HCEC 1CT (cell line): ENCODE measurements at regions not wholly inside any gene's neighbourhood (a gene's known extent, or its start where the extent isn't known, plus 50 kb on each side); places are given as distances from the start of the nearest gene placed in this dataset.
A peak's percentile ranks its signal among the peaks of the same experiment; 100 is the strongest.

ENCODE experiments used
- DNase-seq: peaks from one replicate; pipeline ENCODE4 v3.0.0-alpha.2; 2017

DNA sequence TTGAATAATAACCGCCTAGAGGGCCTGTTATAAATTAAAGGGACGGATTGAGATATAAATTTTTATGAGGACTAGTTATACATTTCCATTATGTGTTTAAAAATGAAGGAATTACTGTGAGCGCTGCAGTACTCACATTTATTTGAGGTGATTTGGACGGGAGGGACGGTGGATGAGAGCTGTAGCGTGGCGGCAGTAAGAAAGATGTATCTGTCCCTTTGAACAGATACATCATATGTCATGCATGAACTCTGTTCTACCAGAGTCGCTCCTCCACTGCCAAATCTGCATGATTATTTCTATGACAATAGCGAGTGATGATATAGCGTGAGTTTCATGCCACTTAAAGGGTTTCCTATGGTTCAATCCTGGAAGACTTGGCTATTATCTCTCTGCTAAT lies 538.8 kb downstream of the MCTP2 start:
- DNase-seq: no peak

DNA sequence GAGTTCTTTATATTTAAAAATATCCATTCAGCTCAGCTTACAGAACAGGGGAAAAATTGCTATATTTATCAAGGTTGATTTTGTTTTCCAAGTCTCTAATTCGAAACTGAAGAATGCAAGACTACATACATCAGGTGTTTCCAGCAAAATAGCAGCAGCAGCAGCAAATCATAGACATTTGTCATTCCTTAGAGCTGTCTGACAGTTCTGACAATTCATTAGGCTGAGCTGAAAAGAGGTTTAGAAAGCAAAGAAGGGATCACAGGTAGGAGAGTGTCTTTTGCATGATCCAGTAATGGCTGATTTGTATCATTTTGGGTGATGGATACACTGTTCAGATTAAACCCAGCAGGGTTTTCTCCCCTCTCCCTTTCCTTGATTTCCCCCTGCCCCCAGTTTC lies 545.7 kb downstream of the MCTP2 start:
- DNase-seq: no peak

DNA sequence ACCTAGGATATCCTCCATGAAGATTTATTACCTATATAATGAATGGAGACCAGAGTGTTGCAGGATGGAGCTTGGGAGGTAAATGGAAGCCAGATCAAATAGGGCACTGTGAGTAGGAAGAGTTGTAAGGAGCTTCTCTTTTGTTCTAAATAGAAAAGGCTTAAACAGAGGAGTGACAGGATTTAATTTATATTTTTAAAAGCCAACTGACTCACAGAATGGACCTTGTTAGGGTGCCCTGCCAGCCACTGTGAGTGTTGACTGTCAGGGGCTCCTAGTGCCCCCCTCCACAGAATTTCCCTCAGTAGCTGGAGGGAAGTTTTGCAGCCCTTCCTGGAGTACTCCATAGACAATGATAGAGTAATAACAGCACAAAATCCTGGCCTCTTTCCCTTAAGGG lies 547.5 kb downstream of the MCTP2 start:
- DNase-seq: no peak

DNA sequence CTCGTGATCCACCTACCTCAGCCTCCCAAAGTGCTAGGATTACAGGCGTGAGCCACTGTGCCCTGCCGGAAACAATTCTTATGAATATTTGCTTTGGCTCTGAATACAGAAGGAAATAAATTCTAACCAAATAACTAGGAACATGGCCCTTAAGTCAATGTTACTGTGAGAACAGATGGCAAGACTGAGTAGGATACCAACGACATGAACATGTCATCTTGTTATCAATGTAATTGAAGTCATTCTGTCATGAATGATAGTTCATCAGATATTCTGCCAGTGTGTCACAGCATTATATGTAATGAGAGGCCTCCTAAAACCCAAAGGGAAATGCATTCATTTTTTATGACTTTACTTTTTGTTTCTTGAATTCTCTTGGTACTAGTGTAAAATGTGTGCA lies 548.8 kb downstream of the MCTP2 start:
- no peak for DNase-seq

DNA sequence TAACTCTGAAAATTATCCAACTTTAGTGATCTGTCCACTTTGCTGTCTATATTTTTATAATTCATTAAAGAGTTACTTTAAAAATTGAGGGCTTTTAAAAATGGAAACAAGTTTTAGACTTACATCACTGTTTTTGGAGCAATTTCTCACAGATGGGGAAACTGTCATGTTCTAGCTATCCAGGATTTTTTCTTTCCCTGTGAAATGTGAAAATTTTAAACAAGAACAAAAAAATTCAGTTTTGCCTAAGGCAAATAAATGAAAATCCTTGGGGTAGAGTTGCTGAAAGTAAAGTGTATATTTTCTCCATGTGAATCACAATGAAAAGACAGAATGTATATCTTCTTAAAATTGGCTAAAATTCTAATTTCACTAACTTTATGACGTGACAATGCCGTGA lies 553.7 kb downstream of the MCTP2 start:
- no peak for DNase-seq

DNA sequence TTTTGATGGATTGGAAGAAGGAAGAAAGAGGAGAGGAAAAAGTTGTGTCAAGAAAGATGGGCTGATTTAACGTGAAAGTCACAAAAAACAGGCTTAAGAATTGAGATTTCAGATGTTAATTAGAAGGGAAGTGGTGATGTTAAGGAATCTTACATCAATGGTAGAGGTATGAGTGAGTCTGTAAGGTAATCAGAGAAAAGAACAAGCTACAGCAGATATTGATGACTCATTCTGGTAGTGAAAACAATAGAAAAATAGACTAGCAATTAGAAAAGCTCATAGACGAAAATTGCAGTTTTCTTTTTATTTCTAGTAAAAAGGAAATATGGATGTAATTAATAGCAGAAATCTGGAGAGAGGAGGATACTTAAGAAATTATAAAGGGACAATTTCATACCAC lies 559.6 kb downstream of the MCTP2 start:
- no peak for DNase-seq

DNA sequence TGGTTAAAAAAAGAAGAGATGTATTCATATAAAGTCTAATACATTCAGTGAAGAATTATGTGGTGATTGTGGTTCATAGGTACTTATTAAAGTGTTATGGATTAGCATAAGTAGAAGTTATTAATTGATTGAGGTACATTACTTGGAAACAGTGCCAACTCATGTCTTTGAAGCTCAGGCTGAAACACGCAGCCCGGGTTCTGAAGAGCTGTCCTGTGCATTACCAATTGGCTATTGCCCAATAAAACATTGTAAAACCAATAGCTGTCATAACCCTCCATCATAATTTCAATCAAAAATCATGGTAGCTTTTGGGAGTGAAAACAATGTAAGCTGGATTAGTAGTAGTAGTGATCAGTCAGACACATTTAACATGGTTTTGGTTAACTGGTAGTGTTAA lies 560.1 kb downstream of the MCTP2 start:
- no peak for DNase-seq

DNA sequence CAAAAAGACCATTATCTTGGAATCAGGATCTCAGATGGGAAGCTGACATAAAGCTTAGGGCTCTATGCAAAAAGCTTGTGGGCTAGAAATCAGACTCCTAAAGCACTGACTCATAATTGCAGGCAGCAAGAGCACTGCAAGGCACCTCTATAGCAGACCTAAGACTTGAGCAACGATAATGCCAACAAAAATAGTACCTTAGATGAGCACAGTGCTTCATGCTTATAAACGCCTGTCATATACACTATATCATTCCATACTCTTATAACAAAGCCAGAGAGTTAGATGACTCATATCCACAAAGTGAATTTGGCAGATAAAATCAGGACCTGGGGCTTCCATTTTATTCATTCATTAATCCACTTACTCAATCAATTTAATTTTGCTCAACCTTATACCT lies 560.8 kb downstream of the MCTP2 start:
- peak; percentile 52 for DNase-seq

DNA sequence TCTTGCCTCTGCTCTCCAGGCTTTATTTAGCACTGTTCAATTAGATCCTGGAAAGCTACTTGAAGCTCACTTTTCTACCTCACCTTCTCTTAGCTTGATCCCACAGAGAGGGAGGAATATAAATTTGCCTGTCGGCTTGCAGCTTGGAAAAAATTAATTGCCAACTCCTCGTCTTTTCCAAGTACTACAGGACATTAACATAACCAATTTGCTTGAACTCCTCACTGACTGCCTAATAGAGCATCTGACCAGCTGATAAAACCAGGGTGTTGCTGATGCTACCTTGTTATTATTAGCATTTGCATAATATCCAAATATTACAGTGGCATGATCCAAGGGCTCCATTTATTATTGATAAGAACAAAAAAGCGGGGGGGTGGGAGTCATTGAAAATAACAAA lies 561.8 kb downstream of the MCTP2 start:
- no peak for DNase-seq

DNA sequence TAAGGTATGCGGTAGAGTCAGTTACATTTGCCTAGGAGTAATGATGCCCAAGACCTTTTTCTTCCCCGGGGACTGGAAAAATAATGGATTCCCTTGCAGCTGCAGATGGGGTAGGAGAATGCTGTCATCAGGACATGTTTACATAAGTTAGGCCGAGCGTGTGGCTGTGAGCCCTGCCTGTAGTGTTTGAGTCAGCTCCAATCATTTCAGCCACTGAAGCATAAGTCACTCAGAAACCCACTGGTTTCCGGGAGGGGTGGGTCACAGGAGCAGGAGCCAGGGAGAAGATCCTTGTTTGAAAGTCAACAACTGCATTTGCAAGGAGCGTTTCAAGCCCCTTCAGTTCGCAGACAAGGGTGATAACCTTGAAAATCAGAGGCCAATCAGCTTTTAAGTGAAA lies 562.3 kb downstream of the MCTP2 start:
- peak; percentile 69 for DNase-seq

DNA sequence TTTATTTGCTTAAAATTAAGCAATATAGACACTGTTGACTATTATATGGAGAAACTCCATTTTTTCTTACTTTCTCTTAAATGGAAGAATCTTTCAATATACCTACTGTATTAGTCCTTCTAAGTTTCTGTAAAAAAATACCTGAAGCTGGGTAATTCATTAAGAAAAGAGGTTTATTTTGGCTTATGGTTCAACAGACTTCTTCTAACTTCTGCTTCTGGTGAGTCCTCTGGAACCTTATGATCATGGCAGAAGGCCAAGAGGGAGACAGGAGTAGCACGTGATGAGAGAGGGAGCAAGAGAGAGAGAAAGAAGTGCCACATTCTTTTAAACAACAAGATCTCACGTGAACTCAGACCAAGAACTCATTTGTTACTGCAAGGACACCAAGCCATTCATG lies 573.3 kb downstream of the MCTP2 start:
- DNase-seq: no peak

DNA sequence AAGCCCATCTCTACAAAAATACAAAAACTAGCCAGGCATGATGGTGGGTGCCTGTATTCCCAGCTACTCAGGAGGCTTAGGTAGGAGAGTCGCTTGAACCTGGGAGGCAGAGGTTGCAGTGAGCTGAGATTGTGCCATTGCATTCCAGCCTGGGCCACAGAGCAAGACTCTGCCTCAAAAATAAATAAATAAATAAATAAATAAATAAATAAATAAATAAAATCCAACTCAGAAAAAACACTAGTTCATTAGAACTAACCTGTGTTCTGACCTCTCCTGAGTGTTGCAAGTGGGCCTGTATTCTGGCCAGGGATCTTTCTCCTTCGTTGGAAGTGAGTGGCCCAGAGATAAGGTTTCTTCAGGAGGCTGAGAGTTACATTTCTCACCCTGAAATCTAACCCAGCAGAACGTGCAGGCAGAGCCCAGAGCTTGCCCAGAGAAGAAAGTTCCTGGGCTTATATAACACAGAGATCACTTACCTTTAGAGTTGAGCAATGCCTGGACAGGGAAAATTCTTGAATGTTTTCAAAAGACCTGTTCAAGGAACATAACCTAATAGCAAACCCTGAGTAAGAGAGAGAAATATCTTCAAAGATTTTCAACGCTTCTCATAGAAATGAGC lies 583.9 kb downstream of the MCTP2 start:
- no peak for DNase-seq

DNA sequence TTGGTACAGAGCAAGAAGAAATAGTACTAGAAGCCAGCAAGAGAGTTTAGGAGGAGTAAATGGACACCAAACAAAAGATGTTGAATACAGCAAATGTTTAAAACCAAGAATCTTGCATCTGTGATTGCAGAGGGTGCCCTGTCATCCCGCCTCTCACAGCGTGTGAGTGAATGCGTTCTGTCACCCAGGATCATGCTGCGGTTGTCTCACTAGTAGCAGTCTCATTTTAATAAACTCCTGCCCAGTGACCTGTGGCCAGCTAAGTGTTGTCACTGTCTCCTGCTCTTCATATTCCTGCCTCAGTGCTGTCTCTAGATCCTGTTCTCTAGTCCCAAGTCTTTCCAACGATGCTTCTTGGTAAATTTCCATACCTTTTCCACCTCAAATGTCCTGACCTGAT lies 584.6 kb downstream of the MCTP2 start:
- DNase-seq: no peak

DNA sequence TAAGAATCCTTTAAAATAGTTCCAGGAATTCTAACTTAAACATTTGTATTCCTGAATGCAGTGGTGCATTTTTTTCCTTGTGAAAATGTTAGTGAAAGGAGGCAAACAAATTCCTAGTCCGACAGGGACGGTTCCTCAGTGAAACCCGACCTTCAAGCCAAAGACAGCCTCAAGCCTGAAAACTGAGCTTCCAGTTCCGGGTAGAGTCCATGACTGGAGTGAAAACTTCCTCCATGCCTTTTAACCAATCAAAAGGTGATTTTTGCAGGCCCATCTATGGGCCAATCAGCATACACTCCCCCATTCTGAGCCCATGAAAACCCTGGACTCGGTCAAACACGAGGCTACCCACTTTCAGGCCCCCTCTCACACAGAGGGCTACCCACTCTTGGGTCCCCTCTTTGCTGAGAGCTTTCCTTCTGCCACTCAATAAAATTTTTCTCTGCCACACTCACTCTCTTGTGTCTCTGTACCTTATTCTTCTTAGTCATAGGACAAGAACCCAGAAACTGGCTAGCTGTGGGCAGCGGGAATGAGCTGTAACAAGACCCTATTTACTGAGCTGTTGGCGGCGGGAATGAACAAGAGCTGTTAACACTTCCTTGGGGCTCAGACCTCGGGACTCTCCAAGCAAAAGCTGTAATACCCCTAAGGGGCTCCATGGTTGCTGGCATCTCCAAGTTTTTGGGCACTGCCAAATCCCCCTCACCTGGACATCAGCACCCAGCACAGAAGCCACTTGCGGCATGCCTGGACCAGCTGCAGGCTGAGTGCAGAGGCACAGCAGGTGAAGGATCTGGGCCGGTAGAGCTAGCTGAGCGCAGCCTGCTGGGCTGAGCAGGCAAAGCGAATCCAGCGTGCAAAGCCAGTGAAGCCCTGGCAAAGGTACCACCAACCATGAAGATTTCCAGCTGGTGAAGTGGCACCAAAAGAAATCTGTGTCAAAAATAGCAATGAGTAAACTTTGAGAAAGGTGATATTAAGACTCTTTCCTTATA lies 598.8 kb downstream of the MCTP2 start:
- no peak for DNase-seq

DNA sequence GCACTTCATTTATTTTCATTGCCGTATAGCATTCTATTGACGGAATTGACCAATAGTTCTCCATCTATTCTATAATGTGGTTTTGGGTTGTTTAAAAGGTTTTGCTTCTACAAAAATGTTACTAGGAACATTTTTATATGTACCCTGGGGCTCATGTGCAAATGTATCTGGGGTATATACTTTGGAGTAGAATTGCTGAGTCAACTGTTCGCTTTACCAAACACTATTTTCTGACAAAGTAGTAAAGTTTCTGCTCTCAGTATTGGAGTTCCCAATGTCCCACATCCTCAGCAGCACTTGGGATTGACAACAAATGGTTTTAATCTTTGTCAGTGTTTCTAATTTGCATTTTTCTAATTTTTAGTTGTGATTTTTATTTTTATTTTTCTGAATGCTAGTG lies 602.6 kb downstream of the MCTP2 start:
- no peak for DNase-seq

DNA sequence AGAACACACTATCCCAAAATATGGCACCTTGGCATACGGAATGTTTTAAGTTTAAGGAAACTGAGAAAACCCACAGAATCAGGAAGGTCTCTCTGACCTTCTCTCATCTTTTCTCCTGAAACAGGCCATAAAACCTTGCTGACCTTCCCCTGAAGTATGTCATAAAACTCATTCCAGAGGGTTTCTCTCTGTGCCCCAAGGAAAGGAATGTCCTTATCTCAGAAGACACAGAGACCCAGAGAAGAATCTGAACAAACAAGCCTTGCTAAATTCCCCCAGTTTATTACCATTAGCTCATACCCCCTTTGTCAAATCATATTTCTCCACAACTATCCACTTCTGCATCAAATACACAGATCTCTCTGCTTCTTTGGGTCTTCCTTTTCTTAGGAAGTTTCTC lies 603.1 kb downstream of the MCTP2 start:
- DNase-seq: no peak

DNA sequence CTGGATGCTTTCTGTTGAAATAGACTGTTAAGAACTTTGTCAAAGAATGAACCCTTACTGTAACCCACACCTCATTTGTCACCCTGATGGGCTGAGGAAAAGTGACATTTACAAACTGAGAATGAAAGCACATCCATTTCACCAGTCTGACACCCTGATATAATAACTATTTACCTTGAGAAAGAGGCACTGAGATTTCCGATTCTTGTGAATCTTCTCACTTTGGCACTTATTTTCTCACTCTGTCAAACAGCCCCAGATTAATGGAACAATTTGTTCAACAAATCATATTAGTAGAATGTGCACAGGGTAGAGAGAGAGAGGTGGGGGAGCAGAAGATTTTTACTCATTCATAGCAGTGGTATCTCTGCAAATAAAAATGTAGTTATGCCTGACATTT lies 606.9 kb downstream of the MCTP2 start:
- DNase-seq: no peak

DNA sequence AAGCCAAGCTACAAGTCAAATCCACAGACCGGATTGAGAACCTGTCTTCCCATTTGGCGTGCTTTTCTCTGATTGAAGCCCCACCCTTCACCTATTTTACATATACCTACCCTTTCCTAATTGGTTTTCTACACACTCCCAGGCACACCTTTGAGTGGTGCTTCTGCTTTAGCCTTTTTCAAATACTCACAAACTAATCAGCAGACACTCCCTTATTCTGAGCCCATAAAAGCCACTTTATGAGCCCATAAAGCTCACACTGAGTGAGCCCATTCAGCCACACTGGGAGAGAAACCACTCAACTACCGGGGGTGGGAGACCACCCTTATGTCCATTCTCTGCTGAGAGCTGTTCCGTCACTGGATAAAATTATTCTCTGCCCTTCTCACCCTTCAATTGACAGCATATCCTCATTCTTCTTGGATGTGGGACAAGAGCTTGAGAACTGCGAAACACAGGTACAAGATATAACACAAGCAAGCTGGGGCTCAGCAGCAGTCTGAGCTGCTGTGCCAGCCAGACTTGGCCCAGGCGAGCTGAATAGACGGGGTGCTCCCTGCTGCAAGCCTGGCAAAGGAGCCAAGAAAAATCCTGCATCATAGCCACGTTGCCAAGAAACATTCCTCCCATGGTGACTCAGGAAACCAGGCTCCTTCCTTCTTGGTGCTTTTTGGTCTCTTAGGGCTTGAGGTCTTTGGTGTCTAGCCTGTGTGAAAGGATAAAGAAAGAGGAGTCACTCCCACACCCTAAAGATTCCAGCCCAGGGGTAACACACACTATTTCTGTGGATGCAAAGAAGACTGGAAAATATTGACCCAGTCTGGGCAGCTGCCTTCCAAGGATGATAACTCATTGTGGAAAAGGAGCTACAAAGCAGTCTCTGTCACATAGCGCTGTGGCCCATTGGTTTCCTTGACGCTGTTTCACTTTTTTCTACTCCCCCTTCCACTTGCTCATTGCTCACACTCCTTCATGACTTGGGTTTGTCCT lies 609.7 kb downstream of the MCTP2 start:
- DNase-seq: peak; percentile 38

DNA sequence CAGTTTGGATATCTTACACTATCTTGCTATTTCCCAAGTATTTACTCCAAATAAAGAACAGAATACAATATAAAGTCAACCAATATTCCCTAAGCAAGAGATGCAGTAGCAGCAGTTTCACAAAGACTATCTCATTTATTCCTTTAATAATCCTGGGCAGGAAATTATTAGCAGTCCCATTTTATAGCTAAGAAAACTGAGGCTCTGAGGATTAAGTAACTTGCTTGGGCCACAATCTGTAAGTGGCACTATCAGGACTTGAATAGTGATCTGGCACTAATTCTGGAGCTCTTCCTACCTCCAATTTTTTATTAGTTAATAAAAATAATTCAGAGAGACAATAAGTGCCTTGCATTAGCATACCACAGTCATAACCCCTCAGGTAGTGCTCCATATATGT lies 611.7 kb downstream of the MCTP2 start:
- no peak for DNase-seq

DNA sequence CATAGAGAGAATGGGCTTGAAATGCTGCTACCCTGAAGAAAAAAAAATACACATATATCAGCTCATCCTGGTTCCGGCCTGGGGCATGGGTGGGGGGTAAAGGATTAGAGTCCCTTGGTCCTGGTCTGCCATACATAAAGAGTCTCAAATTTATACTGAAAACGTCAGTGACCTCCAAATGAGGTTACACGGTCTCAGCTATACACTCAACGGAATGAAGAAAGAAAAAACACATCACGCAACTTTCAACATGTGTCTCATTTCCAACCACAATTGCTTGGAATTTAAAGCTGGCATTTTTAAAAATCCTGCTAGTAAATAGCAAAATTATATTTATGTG lies 612.8 kb downstream of the MCTP2 start:
- no peak for DNase-seq

DNA sequence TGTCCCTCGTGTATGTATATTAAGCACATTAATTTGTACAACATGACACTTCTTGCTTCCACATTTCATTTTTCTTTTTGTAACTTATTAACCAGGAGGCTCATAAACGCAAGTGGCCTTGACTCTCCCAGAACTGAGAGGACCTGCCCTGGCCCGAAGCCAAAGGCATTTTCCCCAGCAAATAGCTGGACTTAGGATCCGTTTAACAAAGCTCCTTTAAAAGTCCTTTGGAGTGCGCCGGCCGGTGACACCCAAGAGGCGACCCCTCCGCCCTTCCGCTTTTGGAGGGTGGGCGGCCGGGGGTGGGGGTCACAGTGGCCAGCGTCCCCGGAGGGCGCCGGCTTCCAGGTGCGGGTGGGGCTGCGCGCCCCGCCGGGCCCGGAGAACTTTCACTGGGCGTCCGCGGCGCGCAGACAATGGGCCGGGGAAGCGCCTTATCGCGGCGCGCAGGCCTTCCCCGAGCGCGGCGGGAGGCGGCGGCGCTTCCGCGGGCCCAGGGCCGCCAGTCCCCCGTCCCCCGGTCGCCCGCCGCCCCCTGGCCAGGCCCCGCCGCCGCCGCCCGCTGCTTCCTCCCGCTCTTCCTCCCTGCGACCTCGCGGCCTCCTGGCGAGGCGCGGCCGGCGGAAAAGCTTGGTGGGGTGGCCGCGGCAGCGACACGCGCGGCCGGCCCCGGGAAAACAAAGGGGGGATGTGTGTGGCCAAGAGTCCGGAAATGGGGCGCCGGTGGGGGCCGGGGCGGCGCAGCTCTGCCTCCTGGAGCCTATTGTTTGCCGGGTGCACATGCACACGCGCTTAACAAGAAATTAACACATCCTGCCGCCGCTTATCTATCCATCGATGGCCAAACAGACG lies 613.4 kb downstream of the MCTP2 start:
- no peak for DNase-seq

DNA sequence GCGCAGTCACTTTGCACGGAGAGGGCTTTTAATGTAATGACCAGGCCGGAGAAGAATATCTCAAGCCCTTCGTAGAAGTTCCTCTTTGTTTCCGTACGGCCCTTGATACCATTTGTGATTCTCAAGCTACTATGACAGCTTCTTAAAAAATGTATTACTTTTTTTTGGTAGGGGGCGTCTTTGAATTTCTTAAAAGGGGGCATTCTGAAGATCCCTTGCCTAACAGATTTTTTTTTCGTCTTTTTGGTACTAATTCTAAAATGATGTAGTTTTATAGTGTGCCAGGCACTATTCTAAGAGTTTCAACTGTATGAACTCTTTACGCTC lies 614.0 kb downstream of the MCTP2 start:
- no peak for DNase-seq

DNA sequence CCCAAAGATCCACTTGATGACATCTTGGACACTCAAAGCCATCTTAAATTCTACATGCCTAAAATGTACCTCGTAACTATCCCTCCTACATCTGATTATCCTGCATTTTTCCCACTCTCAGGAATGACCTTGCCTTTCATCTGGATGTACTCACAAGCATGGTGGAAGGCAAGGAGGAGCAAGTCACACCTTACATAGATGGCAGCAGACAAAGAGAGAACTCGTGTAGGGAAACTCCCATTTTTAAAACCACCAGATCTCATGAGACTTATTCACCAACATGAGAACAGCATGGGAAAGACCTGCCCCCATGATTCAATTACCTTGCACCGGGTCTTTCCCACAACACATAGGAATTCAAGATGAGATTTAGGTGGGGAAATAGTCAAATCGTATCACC lies 616.0 kb downstream of the MCTP2 start:
- DNase-seq: no peak
